Body of pancreas (tissue), 4 donors: ENCODE measurements at regions not wholly inside any gene's neighbourhood (a gene's known extent, or its start where the extent isn't known, plus 50 kb on each side); places are given as distances from the start of the nearest gene placed in this dataset.

Experiments used
- CTCF ChIP-seq, 7 experiments: fragments of 450-650 bp in 4 of 7; fragments of 200-600 bp in 3 of 7; sonication (generic) in 3 of 7; IDR thresholded peaks; one replicate each; pipeline ENCODE4 v1.5.1; 2016 to 2019; ENCODE audit warnings: antibody characterized with exemption in 7 of 7
- POLR2A ChIP-seq, 3 donors: fragments of 450-650 bp; IDR thresholded peaks; one replicate each; pipeline ENCODE4 v1.6.1; 2016; ENCODE audit warnings: antibody characterized with exemption in 3 of 3, mild to moderate bottlenecking in 2 of 3

DNA sequence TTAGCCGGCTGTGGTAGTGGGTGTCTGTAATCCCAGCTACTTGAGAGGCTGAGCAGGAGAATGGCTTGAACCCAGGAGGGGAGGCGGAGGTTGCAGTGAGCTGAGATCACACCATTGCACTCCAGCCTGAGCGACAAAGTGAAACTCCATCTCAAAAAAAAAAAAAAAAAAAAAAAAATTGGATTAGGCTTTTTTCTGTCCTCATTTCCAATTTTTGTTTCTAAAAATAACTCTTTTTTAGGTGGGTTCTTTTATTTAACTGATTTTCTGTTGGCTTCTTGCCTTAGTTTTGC lies 863.7 kb downstream of the LRFN5 start:
- no peak for TF ChIP-seq CTCF (IDR thresholded peaks at IDR 0.05)
- TF ChIP-seq POLR2A (IDR thresholded peaks at IDR 0.05), result no peak
